IMR-90 (cell line): ENCODE measurements at regions not wholly inside any gene's neighbourhood (a gene's known extent, or its start where the extent isn't known, plus 50 kb on each side); places are given as distances from the start of the nearest gene placed in this dataset.

Experiments used
- ATAC-seq: fragments of 200-7000 bp; cut with Tn5 transposase; 2 replicates; pipeline ENCODE4 v1.9.1; 2020; ENCODE audit warnings: low read depth, mild to moderate bottlenecking, moderate library complexity
- BruUV-seq: library from RNA; stranded (reverse); fragments of 400-500 nt; replicated peaks from 2 replicates; lab custom pipeline; 2021; lab: Mats Ljungman, UMichigan
- CTCF ChIA-PET: fragments of 300-600 bp; formaldehyde crosslinking; extraction: SDS; loops from one replicate; lab custom pipeline; 2021; ENCODE audit warnings: antibody characterized with exemption; lab: Yijun Ruan, JAX
- POLR2A ChIA-PET: fragments of 300-600 bp; sonication (Branson Sonifier 250); formaldehyde crosslinking; loops from one replicate; lab custom pipeline; 2022; ENCODE audit warnings: antibody characterized with exemption; ENCODE audit not compliant: unreplicated experiment; lab: Charles Lee
- DNase-seq: peaks from one replicate; pipeline ENCODE4 v3.0.0; 2013
- H2AFZ ChIP-seq: replicated peaks from 2 replicates; pipeline ENCODE3; 2013; ENCODE audit warnings: low read length, mild to moderate bottlenecking; ENCODE audit not compliant: poor library complexity
- H2AK5ac ChIP-seq: 2 replicates; pipeline ENCODE4 v1.6.1; 2013; ENCODE audit warnings: low read depth, low read length, inconsistent platforms
- H2AK9ac ChIP-seq: replicated peaks from 2 replicates; pipeline ENCODE3; 2013; ENCODE audit warnings: mild to moderate bottlenecking, low read depth, low read length, moderate library complexity; ENCODE audit not compliant: poor library complexity
- H2BK120ac ChIP-seq: 2 replicates; pipeline ENCODE4 v1.6.1; 2013; ENCODE audit warnings: low read depth, low read length, inconsistent platforms
- H2BK15ac ChIP-seq: 3 replicates; pipeline ENCODE4 v1.6.1; 2013; ENCODE audit warnings: low read depth, low read length, inconsistent platforms
- H2BK20ac ChIP-seq: 2 replicates; pipeline ENCODE4 v1.6.1; 2013; ENCODE audit warnings: low read depth, mild to moderate bottlenecking, inconsistent platforms, low read length, moderate library complexity
- H2BK5ac ChIP-seq: 2 replicates; pipeline ENCODE4 v1.6.1; 2013; ENCODE audit warnings: mild to moderate bottlenecking, low read depth, low read length, inconsistent platforms; ENCODE audit not compliant: poor library complexity, severe bottlenecking
- H3K14ac ChIP-seq: replicated peaks from 2 replicates; pipeline ENCODE4 v1.6.1; 2013; ENCODE audit warnings: low read depth, low read length, inconsistent platforms
- H3K18ac ChIP-seq: 2 replicates; pipeline ENCODE4 v1.6.1; 2013; ENCODE audit warnings: low read depth, low read length, control low read depth
- H3K23ac ChIP-seq: 2 replicates; pipeline ENCODE4 v1.6.1; 2013; ENCODE audit warnings: low read depth, low read length, inconsistent platforms
- H3K27ac ChIP-seq: 2 replicates; pipeline ENCODE4 v1.5.1; 2013; ENCODE audit warnings: mild to moderate bottlenecking, control low read depth, low read length; ENCODE audit not compliant: insufficient read depth
- H3K27me3 ChIP-seq: 2 replicates; pipeline ENCODE4 v1.6.1; 2013; ENCODE audit warnings: low read length; ENCODE audit not compliant: control insufficient read depth, insufficient read depth
- H3K36me3 ChIP-seq: 2 replicates; pipeline ENCODE4 v1.6.1; 2013; ENCODE audit warnings: low read length, mixed read lengths; ENCODE audit not compliant: control insufficient read depth, insufficient read depth
- H3K4ac ChIP-seq: 2 replicates; pipeline ENCODE4 v1.6.1; 2013; ENCODE audit warnings: low read depth, low read length, inconsistent platforms
- H3K4me1 ChIP-seq: 2 replicates; pipeline ENCODE4 v1.6.1; 2013; ENCODE audit warnings: low read length, mixed read lengths; ENCODE audit not compliant: control insufficient read depth, insufficient read depth
- H3K4me2 ChIP-seq: 2 replicates; pipeline ENCODE4 v1.6.1; 2013; ENCODE audit warnings: low read depth, mild to moderate bottlenecking, control low read depth, low read length, moderate library complexity
- H3K4me3 ChIP-seq: 2 replicates; pipeline ENCODE4 v1.5.1; 2013; ENCODE audit warnings: low read depth, mild to moderate bottlenecking, control low read depth, low read length, moderate library complexity; ENCODE audit not compliant: insufficient read depth
- H3K56ac ChIP-seq: 2 replicates; pipeline ENCODE4 v1.6.1; 2013; ENCODE audit warnings: low read length, inconsistent platforms; ENCODE audit not compliant: insufficient read depth; ENCODE audit errors: extremely low read depth
- H3K79me1 ChIP-seq, 2 experiments: 2 replicates each; pipeline ENCODE4 v1.6.1; 2013; ENCODE audit warnings: low read length in 2 of 2, inconsistent platforms in 1 of 2, low read depth in 1 of 2
- H3K9ac ChIP-seq: 2 replicates; pipeline ENCODE4 v1.6.1; 2013; ENCODE audit warnings: low read depth, low read length, control low read depth
- H3K9me1 ChIP-seq: 2 replicates; pipeline ENCODE4 v1.6.1; 2013; ENCODE audit warnings: low read length, inconsistent platforms; ENCODE audit not compliant: insufficient read depth
- H3K9me3 ChIP-seq: 2 replicates; pipeline ENCODE4 v1.6.1; 2013; ENCODE audit warnings: low read length; ENCODE audit not compliant: control insufficient read depth, insufficient read depth
- H4K20me1 ChIP-seq: 2 replicates; pipeline ENCODE4 v1.6.1; 2013; ENCODE audit warnings: low read length, inconsistent platforms; ENCODE audit not compliant: insufficient read depth
- H4K5ac ChIP-seq: 2 replicates; pipeline ENCODE4 v1.6.1; 2013; ENCODE audit warnings: mild to moderate bottlenecking, low read depth, low read length, control low read depth
- H4K8ac ChIP-seq, 2 experiments: 2 replicates each; pipeline ENCODE4 v1.6.1; 2013; ENCODE audit warnings: low read depth in 2 of 2, low read length in 2 of 2, control low read depth in 1 of 2, inconsistent platforms in 1 of 2
- H4K91ac ChIP-seq: 2 replicates; pipeline ENCODE4 v1.6.1; 2013; ENCODE audit warnings: low read depth, low read length, inconsistent platforms; ENCODE audit not compliant: insufficient read depth
- FOS ChIP-seq: fragments of 150-350 bp; IDR thresholded peaks from 2 replicates; pipeline ENCODE4 v1.6.1; 2016; ENCODE audit warnings: low read depth, low read length
- WGBS, 2 experiments: methylation state at CpG; one replicate each; pipeline versions ENCODE4 v1.1.5 to v1.1.7; 2013; ENCODE audit warnings: missing lambda C conversion rate in 2 of 2; ENCODE audit not compliant: insufficient read length in 1 of 2; ENCODE audit errors: extremely low coverage in 2 of 2; 5-methylcytosine and 5-hydroxymethylcytosine counted together
- dilution Hi-C: fragments of 300-500 bp; cut with HindIII; formaldehyde crosslinking; loops from one replicate; pipeline ENCODE4 v1.14.3; 2018; ENCODE audit warnings: low sequenced_read_pairs; ENCODE audit not compliant: unreplicated experiment
- in situ Hi-C: fragments of 300-500 bp; cut with MboI; formaldehyde crosslinking; loops from 3 replicates; pipeline ENCODE4 v1.14.3; 2019; ENCODE audit warnings: low sequenced_read_pairs, inconsistent platforms, mixed read lengths
- intact Hi-C: fragments of 100-400 bp; cut with micrococcal nuclease; formaldehyde crosslinking; loops from 2 replicates; pipeline ENCODE4 v1.10.0; 2022

DNA sequence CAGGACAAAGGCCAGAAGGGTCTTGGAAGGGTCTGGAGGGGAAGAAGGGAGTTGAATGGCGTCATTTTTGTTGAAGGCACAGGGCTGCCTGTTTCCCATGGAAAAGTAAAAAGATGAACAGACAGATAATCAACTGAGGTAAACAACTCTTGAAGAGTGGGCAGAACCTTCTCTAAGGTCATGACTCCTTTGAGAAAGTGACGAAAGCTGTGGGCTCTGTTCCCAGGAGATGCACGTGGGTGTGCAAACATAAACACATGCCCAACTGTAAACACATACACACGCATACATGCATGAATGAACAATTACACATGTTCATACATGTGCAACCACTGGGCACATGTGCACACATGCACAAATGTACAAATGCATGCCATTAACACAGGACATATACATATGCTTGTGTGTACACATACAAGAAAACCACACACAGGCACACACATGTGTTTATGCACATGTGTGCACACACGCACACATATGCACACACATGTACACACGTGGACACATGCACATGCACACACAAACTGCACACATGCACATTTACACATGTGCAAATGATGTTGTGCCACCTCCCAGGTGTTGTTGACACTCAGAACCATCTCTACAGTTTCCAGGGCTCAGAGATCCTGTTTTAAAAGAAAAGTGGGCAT, 143.3 kb downstream of the GADD45G start:
- H2BK120ac ChIP-seq, result no peak overlapping the region
- H2BK15ac ChIP-seq, result no peak overlapping the region
- no peak overlapping the region for H2BK5ac ChIP-seq
- no peak overlapping the region for H4K5ac ChIP-seq
- dilution Hi-C loops (no loop called here), in situ Hi-C loops (no loop called here), intact Hi-C loops (no loop called here)
- no peak overlapping the region for H3K23ac ChIP-seq
- no peaks in the 10 kb centered on the region for H4K20me1 ChIP-seq
- H3K79me1 ChIP-seq, result no peaks in the 10 kb centered on the region
- no peak overlapping the region for H3K18ac ChIP-seq
- peaks cover 2% of the 10 kb centered on the region; the same call in 1 of the 2 replicates for H3K9me3 ChIP-seq
- H3K27ac ChIP-seq, result no peak overlapping the region
- H3K4me1 ChIP-seq, result no peaks in the 10 kb centered on the region
- no peak for ATAC-seq
- no peaks in the 10 kb centered on the region for H3K36me3 ChIP-seq
- no peak overlapping the region for H4K8ac ChIP-seq
- no peak overlapping the region for H3K14ac ChIP-seq
- H3K56ac ChIP-seq, result no peak overlapping the region
- H3K27me3 ChIP-seq, result no peaks in the 10 kb centered on the region; the same call in 1 of the 2 replicates
- H3K9ac ChIP-seq, result no peak overlapping the region
- BruUV-seq, result no TSS peak
- H3K9me1 ChIP-seq, result no peaks in the 10 kb centered on the region
- no peak for TF ChIP-seq FOS
- H2AFZ ChIP-seq, result no peak overlapping the region
- H3K4ac ChIP-seq, result no peak overlapping the region
- no peak for DNase-seq
- H2AK5ac ChIP-seq, result no peak overlapping the region
- POLR2A ChIA-PET, result no interaction called here
- H3K4me2 ChIP-seq, result no peak overlapping the region
- H4K91ac ChIP-seq, result no peak overlapping the region
- no peak overlapping the region for H2BK20ac ChIP-seq
- no peak overlapping the region for H3K4me3 ChIP-seq
- CTCF ChIA-PET, result no interaction called here
- no peak overlapping the region for H2AK9ac ChIP-seq
- 100% methylated on average over 1 of the region's 6 CpGs; no CpG with 5 or more reads in 1 of the 2 experiments for WGBS, 2 experiments
